DMS79 treated with DMSO at 0.1 percent for 48 hours (cell line): ENCODE measurements at regions not wholly inside any gene's neighbourhood (a gene's known extent, or its start where the extent isn't known, plus 50 kb on each side); places are given as distances from the start of the nearest gene placed in this dataset.
"Not testable (repeated sequence)": the region's sequence is repeated elsewhere in the genome, so short reads cannot be mapped to it uniquely, and the experiment has no call there.

Experiments
- DNase-seq: peaks from one replicate; lab custom pipeline; 2025; lab: John Stamatoyannopoulos, UW

- DNase-seq: no peak
Observed at GRCh38 chr2:117359266-117359914, 455.1 kb upstream of the DDX18 start.

DNA sequence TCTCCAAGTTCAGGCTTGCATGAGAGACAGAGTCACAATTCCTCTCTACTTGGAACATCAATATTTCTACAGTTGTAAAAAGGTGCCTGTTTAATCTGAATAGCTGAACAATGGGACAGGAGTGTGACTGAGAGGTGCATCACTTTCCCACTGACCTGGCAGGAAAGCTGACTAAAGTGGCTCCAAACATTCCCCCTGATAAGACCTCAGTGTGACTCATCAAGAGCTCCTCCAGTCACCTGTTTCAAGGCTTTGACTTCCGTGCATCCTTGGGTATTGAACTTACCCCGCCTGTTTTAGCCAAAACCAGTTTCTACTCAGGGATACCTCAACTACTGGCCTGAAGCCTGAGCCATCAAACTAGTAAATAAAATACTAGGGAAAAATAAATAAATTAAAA is 453.9 kb upstream of the DDX18 start:
- DNase-seq: no peak

DNA sequence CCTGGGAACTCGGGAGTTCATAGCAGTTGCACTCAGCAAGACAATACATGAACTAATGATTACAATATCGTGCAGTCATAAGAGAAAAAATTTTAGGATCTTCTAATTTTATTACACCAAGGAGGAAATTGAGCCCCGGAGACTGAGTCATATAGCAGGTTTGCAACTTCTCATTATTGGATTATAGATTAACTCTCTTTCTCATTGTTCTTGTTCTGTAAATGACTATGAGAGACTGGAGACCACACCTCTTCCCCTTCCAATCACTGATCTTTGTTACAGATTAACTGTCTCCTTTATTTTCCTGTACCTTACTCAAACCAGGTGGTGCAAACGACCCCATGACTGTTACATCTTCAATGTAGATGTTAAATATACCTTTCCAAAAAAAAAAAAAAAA is 435.8 kb upstream of the DDX18 start:
- DNase-seq: no peak

GRCh38 chr2:117379928-117380327 is 434.6 kb upstream of the DDX18 start:
- no peak for DNase-seq

DNA sequence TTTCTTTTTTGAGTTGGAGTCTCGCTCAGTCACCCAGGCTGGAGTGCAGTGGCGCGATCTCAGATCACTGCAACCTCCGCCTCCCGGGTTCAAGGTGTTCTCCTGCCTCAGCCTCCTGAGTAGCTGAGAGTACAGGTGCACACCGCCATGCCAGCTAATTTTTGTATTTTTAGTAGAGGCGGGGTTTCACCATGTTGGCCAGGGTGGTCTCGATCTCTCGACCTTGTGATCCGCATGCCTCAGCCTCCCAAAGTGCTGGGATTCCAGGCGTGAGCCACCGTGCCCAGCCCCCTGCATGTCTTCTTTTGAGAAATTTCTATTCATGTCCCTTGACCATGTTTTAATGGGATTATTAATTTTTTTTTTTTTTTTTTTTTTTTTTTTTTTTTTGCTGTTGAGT is 430.5 kb upstream of the DDX18 start:
- not testable (repeated sequence) for DNase-seq

GRCh38 chr2:117396161-117396560 is 418.3 kb upstream of the DDX18 start:
- no peak for DNase-seq

GRCh38 chr2:117401582-117401981 is 412.9 kb upstream of the DDX18 start:
- no peak for DNase-seq

- DNase-seq: no peak
Observed at GRCh38 chr2:117406443-117406842, 408.0 kb upstream of the DDX18 start.

DNA sequence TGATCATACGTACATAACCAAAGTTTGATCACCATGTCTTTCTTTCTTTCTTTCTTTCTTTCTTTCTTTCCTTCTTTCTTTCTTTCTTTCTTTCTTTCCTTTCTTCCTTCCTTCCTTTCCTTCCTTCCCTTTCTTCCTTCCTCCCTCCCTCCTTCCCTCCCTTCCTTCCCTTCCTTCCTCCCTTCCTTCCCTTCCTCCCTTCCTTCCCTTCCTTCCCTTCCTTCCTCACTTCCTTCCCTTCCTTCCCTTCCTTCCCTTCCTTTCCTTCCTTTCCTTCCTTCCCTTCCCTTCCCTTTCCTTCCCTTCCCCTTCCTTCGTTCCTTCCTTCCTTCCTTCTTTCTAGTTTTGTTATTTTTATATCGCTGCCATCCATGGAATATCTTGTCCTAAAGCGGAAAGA is 406.7 kb upstream of the DDX18 start:
- DNase-seq: no peak

- no peak for DNase-seq
Observed at GRCh38 chr2:117409443-117409842, 405.0 kb upstream of the DDX18 start.

DNA sequence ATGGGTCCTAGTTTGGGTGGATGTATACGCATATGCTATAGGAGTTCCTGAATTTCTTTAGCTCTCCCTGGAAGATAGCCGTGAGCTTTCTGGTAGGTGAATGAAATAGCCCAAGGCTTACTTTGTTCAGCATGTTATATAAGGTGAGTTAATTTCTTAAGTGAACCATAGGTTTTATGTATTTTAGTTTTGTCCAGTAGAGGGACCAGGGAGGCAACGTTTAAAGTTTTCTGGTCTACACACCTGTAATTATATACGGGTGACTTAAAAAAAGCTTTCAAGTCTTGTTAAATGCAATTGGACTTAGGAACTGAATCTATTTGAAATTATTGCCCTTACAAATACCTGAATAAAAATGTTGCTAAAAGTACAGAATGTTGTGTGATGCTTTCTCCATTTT is 402.5 kb upstream of the DDX18 start:
- no peak for DNase-seq

DNA sequence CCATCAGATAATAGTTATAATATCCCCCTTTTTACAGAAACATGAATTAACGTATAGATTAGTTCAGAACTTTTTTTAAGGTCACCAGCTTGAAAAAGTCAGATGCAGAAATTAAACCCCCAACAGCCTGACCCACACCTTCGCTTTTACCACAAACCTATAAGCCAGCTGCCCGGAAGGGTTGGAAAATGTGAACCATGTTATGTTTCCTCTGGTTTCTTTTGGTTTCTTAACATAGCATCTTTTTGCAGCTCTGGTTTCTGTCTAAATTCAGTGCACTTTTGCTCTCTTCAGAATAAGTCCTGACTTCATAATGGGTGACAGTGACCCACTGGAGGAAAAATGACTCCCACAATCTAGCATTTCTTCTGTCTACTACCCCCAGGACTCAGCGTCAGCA is 381.7 kb upstream of the DDX18 start:
- no peak for DNase-seq

GRCh38 chr2:117436697-117437096 is 377.8 kb upstream of the DDX18 start:
- DNase-seq: no peak

DNA sequence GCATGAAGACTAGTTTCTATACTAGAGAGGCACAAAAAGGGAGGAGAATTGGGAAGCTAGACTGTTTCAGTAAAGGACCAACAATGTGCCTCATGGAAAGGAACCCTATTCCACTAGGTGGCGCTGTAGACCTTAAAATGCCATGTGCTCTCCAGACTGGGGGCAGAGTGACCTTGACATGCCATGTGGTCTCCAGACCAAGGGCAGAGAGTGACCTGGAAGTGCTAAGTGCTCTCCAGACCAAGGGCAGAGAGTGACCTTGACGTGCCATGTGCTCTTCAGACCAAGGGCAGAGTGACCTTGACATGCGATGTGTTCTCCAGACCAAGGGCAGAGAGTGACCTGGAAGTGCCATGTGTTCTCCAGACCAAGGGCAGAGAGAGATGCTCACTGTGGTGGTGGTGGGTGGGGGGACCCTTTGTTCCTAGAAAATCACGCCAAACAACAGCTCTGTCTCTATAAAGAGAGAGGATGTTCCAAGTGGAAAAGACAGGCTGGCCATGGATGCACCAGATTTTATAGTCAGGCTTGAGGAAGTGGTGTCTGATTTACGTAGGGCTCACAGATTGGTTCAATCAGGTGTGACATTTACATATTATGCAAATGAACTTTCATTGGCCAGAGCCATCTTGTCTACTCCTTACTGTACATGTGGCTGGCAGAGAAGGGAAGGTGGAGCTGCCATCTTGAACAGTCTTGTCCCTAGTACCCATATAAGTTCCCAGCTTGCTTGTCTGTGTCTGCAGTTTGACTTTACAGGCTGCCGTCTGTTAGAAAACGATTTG is 344.0 kb upstream of the DDX18 start:
- no peak for DNase-seq

DNA sequence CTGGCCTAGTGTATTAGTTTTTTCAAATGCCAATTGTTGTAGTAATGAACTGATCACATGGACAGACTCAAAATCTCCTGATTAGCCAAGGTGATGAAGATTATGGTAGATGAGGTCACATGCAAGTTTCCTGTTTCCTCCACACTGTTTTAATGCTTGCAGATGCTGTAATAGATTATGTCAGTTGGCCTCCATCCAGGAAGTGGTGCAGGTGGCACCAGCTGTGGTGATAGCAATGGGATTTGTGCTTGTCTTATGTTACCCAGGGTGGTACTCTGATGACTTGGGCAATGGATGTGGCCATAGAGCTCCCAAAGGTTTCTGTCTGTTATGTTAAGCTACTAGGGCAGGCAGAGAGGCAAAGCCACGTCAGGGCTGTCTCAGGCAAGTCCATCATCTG is 332.9 kb upstream of the DDX18 start:
- DNase-seq: no peak

DNA sequence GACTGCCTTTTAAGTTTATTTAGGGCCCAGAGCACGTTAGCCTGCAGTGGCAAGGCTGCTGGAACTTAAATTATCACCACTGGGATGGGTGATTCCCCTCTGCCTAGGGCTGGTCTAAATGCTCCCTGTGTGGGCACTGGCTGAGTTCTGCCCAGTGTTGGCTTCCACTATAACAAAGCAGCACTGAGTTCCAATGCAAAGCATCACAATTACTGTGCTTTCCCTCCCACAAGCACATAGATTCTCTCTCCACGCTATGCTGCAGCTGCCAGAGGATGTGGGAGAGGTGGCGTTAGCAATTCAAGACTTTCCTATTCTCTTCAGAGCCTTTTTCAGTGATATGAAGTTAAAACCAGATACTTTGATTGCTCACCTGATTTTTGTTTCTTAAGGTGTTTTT is 328.9 kb upstream of the DDX18 start:
- DNase-seq: no peak

DNA sequence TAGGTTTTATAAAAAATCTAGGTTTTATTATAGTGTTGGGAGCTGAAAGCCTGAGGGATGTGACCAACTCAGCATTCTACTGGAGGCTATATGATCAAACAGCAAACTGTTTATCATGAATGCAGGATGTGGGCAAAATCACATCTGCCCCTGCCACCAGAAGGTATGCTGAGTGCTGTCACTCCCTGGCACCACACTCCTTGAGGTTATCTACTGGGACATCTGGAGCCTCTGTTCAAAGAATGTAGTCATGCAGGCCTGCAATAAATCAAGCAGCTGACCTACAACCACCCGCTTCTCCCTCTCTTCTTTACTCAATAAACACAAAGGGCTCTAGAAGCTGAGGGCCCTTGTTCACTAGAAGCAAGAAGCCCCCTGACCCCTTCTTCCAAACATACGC is 328.4 kb upstream of the DDX18 start:
- DNase-seq: no peak

DNA sequence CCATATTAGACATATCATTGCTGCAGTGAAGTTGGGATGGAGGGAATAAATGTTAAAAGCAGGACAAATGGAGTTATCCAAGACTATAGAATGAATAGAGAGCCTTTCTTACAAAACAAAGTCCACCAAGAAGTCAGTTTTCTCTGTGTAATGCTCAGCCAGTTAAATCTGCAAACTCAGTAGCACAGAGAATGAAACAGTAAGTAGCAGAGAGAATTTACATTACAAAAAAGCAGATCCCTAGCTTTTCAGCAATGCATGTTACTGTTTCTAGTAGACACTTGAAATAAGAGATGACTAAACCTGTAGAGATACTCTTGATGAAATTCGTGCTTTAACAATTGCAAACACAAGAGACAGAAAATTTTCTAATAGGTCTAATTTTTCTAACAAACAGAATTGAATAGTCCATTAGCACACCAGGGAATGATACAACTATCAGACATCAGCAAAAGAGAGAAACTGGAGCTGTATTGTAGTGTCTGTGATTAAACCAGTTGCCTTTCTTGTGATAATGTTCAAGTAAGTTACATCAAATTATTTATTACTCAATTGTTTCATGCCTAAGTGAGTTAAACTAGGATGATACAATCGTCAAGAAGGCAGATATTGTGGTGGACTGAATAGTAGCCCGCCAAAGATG is 322.2 kb upstream of the DDX18 start:
- no peak for DNase-seq

DNA sequence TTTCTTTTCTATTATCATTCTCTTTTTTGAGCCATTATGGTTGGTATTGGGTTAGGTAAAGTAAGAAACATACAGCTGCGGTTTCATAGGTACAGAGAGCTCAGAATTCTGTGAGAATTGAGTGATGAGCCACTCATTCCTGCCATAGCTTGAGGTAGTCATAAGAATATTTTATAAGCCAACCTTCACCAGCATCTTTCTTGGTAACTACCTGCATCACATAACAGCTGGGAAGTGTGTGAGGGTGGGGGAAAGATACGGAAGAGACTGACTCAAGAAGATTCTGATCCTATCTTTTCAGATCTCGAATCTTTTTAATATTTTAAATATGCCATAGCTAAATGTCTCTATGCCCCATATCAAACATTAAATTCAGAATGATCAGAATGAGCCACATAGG is 313.8 kb upstream of the DDX18 start:
- DNase-seq: no peak

DNA sequence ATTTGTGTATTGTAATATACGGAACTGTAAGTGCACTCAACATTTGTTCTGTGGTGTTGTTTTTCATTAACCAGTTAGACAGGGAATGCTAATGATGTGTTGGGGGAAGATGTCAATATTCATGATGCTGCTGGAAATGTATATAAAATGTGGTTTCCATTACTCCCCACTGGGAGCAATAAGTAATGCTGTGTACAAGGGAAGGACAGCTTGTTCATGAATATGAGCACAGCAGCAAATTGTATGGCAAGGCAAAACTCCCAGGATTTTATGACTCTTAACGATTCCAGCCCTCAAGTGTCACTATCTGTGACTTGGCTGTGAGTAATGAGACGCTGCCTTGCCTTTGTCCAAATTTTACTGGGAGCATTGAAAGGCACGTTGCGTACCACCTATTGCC is 312.4 kb upstream of the DDX18 start:
- no peak for DNase-seq

GRCh38 chr2:117512307-117512706 is 302.2 kb upstream of the DDX18 start:
- no peak for DNase-seq

DNA sequence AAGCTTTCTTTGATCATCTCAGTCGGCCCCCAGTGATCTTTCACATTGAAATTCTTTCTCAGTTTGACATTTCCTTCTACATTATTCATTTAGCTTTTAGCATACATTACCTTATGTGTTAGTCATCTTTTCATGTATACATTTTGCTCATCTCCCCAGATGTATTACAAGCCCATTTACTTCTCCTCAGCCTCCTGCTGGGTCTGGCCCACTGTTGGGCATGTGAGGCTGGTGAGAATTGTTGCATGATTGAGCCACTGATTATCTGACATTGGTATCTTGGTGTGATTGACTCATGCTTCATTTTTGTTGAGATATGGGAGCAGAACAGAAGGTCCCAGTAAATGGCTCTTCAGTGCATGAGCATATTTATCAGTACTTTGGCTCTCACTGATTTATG is 300.1 kb upstream of the DDX18 start:
- DNase-seq: no peak

- no peak for DNase-seq
Observed at GRCh38 chr2:117519238-117519637, 295.3 kb upstream of the DDX18 start.
